Osteoblast (primary cell): ENCODE measurements at regions not wholly inside any gene's neighbourhood (a gene's known extent, or its start where the extent isn't known, plus 50 kb on each side); places are given as distances from the start of the nearest gene placed in this dataset.

Experiments
- DNase-seq: peaks from one replicate; pipeline ENCODE4 v3.0.0; 2011; ENCODE audit warnings: low spot score, mixed read lengths; ENCODE audit not compliant: insufficient read length; ENCODE audit errors: missing footprints
- H2AFZ ChIP-seq: 2 replicates; pipeline ENCODE4 v1.6.0; 2011; ENCODE audit warnings: mild to moderate bottlenecking, low read length
- H3K27ac ChIP-seq: 2 replicates; pipeline ENCODE4 v1.5.1; 2011; ENCODE audit warnings: mild to moderate bottlenecking, low read depth, low read length, moderate library complexity
- H3K27me3 ChIP-seq: 2 replicates; pipeline ENCODE4 v1.6.0; 2012; ENCODE audit warnings: mild to moderate bottlenecking, control low read depth, inconsistent platforms, low read length, moderate library complexity; ENCODE audit not compliant: insufficient read depth
- H3K36me3 ChIP-seq: 2 replicates; pipeline ENCODE4 v1.5.1; 2011; ENCODE audit warnings: mild to moderate bottlenecking, low read length, control low read depth, moderate library complexity; ENCODE audit not compliant: insufficient read depth
- H3K4me1 ChIP-seq: 2 replicates; pipeline ENCODE4 v1.5.1; 2011; ENCODE audit warnings: mild to moderate bottlenecking, low read length, control low read depth, moderate library complexity; ENCODE audit not compliant: insufficient read depth
- H3K4me2 ChIP-seq: 2 replicates; pipeline ENCODE4 v1.6.0; 2011; ENCODE audit warnings: mild to moderate bottlenecking, low read length; ENCODE audit not compliant: insufficient read depth
- H3K4me3 ChIP-seq: fragments of 200-600 bp; sonication (generic); 3 replicates; pipeline ENCODE4 v1.5.1; 2012; ENCODE audit warnings: mild to moderate bottlenecking, low read length, inconsistent platforms; ENCODE audit not compliant: insufficient read depth
- H3K79me2 ChIP-seq: 2 replicates; pipeline ENCODE4 v1.6.0; 2012; ENCODE audit warnings: mild to moderate bottlenecking, low read length, control low read depth, inconsistent platforms; ENCODE audit not compliant: insufficient read depth
- H3K9me3 ChIP-seq: 2 replicates; pipeline ENCODE4 v1.5.1; 2011; ENCODE audit warnings: low read depth, low read length, control low read depth
- H4K20me1 ChIP-seq: 2 replicates; pipeline ENCODE4 v1.6.0; 2012; ENCODE audit warnings: mild to moderate bottlenecking, low read length, control low read depth; ENCODE audit not compliant: insufficient read depth
- TF ChIP-seq, protein P1 (sequence below): IDR thresholded peaks from 2 replicates; pipeline ENCODE4 v1.5.1; 2011; ENCODE audit warnings: mild to moderate bottlenecking, low read depth, low read length, moderate library complexity; ENCODE audit errors: extremely low read depth

DNA sequence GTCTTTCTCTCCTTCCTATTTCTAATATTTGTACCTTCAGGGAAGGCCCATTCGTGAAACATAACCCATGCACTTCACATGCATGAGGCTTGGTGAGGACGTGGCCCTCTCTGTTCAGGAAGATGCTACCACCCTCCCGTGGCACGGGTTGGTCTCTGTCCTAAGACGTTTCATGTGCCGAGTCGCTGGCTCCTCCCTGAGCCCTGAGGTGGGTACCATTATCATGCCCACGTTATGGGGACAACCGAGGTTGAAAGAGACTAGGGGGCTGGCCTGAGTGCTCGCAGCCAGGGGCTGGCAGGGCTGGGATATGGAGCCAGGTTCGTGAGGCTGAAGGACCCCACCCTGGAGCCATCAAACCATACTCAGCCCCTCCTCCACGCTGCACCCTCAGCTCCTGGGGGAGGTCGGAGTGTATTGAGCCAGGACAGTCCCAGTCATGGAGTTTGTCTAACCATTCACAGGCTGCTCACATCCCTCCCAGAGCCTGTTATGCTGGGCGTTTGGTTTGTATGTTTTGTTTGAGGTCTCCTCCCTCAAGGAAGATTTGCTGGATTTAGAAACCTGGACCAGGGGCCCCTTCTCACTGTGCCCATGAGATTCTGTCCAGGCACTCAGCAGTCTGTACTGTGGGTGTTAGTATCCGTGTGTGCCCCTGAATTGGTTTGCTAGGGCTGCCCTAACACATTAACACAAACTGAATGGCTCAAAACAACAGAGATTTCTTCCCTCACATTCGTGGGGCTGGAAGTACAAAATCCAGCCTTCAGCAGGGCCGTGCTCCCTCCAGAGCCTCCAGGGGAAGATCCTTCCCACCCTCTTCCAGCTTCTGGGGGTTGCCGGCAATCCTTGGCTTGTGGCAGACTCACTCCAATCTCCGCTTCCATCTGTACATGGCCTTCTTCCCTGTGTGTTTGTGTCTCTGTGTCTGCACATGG lies 88.3 kb downstream of the ANKRD60 start:
- H3K9me3 ChIP-seq, result no peaks in the 10 kb centered on the region
- no peaks in the 10 kb centered on the region for H4K20me1 ChIP-seq
- no peak overlapping the region for H3K4me3 ChIP-seq
- no peak overlapping the region for H2AFZ ChIP-seq
- peaks cover 22% of the 10 kb centered on the region for H3K27me3 ChIP-seq
- TF ChIP-seq, protein P1, sequence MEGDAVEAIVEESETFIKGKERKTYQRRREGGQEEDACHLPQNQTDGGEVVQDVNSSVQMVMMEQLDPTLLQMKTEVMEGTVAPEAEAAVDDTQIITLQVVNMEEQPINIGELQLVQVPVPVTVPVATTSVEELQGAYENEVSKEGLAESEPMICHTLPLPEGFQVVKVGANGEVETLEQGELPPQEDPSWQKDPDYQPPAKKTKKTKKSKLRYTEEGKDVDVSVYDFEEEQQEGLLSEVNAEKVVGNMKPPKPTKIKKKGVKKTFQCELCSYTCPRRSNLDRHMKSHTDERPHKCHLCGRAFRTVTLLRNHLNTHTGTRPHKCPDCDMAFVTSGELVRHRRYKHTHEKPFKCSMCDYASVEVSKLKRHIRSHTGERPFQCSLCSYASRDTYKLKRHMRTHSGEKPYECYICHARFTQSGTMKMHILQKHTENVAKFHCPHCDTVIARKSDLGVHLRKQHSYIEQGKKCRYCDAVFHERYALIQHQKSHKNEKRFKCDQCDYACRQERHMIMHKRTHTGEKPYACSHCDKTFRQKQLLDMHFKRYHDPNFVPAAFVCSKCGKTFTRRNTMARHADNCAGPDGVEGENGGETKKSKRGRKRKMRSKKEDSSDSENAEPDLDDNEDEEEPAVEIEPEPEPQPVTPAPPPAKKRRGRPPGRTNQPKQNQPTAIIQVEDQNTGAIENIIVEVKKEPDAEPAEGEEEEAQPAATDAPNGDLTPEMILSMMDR, result no peak
- no peaks in the 10 kb centered on the region for H3K36me3 ChIP-seq
- no peak overlapping the region for H3K4me2 ChIP-seq
- DNase-seq, result no peak
- H3K27ac ChIP-seq, result no peak overlapping the region
- H3K4me1 ChIP-seq, result no peaks in the 10 kb centered on the region
- H3K79me2 ChIP-seq, result no peaks in the 10 kb centered on the region

DNA sequence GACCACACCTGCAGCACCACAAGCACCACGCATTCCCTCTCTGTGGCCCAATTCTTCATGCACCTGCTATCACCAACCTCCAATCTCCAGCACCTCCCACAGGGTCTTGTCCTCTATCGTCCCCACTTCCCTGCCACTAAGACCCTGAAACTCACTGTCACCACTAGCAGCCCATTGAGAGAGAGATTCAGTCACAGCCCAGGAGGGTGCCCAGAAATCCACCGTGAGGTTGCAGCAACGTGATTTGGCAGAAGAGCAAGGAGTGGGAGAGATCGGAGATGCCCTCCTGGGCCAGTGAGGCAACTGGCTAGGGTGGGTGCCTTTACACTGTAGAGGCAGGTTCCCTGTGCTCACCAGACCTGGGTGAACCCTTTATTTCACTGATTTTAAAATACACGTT lies 90.1 kb downstream of the ANKRD60 start:
- H3K36me3 ChIP-seq, result no peaks in the 10 kb centered on the region
- no peak for DNase-seq
- no peaks in the 10 kb centered on the region for H4K20me1 ChIP-seq
- H3K9me3 ChIP-seq, result no peaks in the 10 kb centered on the region
- TF ChIP-seq, protein P1, result no peak
- no peak overlapping the region for H3K27ac ChIP-seq
- H3K79me2 ChIP-seq, result no peaks in the 10 kb centered on the region
- H2AFZ ChIP-seq, result no peak overlapping the region
- H3K4me2 ChIP-seq, result no peak overlapping the region
- no peak overlapping the region for H3K4me3 ChIP-seq
- peaks cover 27% of the 10 kb centered on the region for H3K27me3 ChIP-seq
- H3K4me1 ChIP-seq, result no peaks in the 10 kb centered on the region

DNA sequence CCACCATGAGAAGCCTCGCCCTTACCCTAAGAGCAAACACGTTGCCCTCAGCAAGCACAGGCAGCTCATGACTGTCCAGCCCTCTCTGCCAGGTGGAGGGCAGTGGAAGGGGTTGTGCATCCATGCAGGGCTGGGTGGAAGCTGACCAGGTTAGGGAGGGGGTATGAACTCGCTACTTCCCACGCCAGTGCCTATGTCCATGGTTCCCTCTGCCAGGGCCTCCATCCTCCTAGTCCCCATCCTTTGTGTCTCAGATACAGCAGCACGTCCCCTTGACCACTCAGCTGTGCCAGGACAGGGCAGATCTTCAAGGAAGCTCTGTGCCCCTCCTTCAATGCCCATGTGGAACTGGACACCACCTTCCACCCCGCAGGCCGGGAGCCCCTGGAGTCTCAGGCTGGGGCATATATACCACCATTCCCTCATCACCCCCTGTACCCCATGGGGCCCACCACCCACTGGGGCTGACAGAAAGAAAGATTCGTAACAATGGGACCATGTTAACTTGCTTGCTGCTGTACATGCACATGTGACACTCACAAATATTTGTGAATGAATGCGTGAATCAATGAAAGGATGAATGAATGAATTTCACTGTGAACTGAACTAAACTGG lies 90.7 kb downstream of the ANKRD60 start:
- no peaks in the 10 kb centered on the region for H3K9me3 ChIP-seq
- H3K4me2 ChIP-seq, result no peak overlapping the region
- no peak for DNase-seq
- no peak overlapping the region for H3K27ac ChIP-seq
- H3K4me1 ChIP-seq, result peaks cover 3% of the 10 kb centered on the region
- H3K79me2 ChIP-seq, result no peaks in the 10 kb centered on the region
- H3K4me3 ChIP-seq, result no peak overlapping the region
- H3K27me3 ChIP-seq, result peaks cover 30% of the 10 kb centered on the region
- no peaks in the 10 kb centered on the region for H3K36me3 ChIP-seq
- TF ChIP-seq, protein P1, result no peak
- H4K20me1 ChIP-seq, result no peaks in the 10 kb centered on the region
- H2AFZ ChIP-seq, result no peak overlapping the region

GRCh38 chr20:58137236-58137635 lies 91.2 kb downstream of the ANKRD60 start:
- H3K27ac ChIP-seq, result no peak overlapping the region
- TF ChIP-seq, protein P1, result no peak
- no peak for DNase-seq
- H3K4me3 ChIP-seq, result no peak overlapping the region
- no peaks in the 10 kb centered on the region for H3K79me2 ChIP-seq
- H4K20me1 ChIP-seq, result no peaks in the 10 kb centered on the region
- H3K9me3 ChIP-seq, result no peaks in the 10 kb centered on the region
- peaks cover 31% of the 10 kb centered on the region for H3K27me3 ChIP-seq
- H2AFZ ChIP-seq, result no peak overlapping the region
- no peaks in the 10 kb centered on the region for H3K36me3 ChIP-seq
- peaks cover 7% of the 10 kb centered on the region for H3K4me1 ChIP-seq
- H3K4me2 ChIP-seq, result no peak overlapping the region
